Ascending aorta (tissue), 2 donors: ENCODE measurements at regions not wholly inside any gene's neighbourhood (a gene's known extent, or its start where the extent isn't known, plus 50 kb on each side); places are given as distances from the start of the nearest gene placed in this dataset.
"Not testable (repeated sequence)": the region's sequence is repeated elsewhere in the genome, so short reads cannot be mapped to it uniquely, and the experiment has no call there.

Experiments
- DNase-seq, 2 donors: peaks; one replicate each; pipeline ENCODE4 v3.0.0-alpha.2; 2019; ENCODE audit warnings: low spot score in 2 of 2
- H3K27ac ChIP-seq, 2 donors: fragments of 200-600 bp; sonication (generic); one replicate each; pipeline ENCODE4 v1.5.1; 2016 to 2017; ENCODE audit warnings: mild to moderate bottlenecking in 1 of 2
- H3K27me3 ChIP-seq: fragments of 200-600 bp; sonication (generic); one replicate; pipeline ENCODE4 v1.5.1; 2017
- H3K36me3 ChIP-seq, 2 donors: fragments of 200-600 bp; sonication (generic); one replicate each; pipeline ENCODE4 v1.5.1; 2016
- H3K4me1 ChIP-seq, 2 donors: fragments of 200-600 bp; sonication (generic); one replicate each; pipeline ENCODE4 v1.5.1; 2016 to 2017; ENCODE audit warnings: mild to moderate bottlenecking in 1 of 2
- H3K4me3 ChIP-seq, 2 donors: fragments of 200-600 bp; sonication (generic); one replicate each; pipeline ENCODE4 v1.5.1; 2016 to 2017; ENCODE audit warnings: mild to moderate bottlenecking in 1 of 2
- H3K9me3 ChIP-seq, 2 donors: fragments of 200-600 bp; sonication (generic); one replicate each; pipeline ENCODE4 v1.5.1; 2016
- intact Hi-C: fragments of 100-400 bp; cut with DNase I; formaldehyde crosslinking; loops from one replicate; pipeline ENCODE4 v1.15.1; 2023
- TF ChIP-seq, protein P1 (sequence below), 3 experiments: fragments of 200-600 bp in 2 of 3; fragments of 450-650 bp in 1 of 3; sonication (generic) in 2 of 3; IDR thresholded peaks; one replicate each; pipeline ENCODE4 v1.5.1; 2016 to 2019; ENCODE audit warnings: antibody characterized with exemption in 3 of 3, mild to moderate bottlenecking in 1 of 3, moderate library complexity in 1 of 3

DNA sequence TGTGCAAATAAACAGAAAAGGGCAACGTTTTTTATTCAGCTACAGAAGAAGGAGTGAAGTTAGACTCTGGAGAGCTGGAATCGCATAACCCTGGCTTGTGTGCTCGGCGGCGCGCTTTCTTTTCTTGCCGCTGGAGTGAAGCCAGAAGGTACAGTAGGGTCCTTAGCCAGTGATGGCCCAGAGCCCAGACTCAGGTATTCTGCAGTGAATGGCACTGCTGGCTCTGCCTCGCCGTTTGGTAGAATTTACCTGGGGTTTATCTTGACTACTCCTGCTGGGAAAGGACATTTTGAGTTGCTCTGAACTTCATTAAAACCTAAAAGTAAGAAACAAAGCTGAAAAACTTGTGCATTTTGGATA, 56.9 kb upstream of the TIAM2 start:
- intact Hi-C loops = no loop called here
- H3K4me1 ChIP-seq = peaks cover 0 to 3% of the 10 kb centered on the region in 2 donors
- H3K4me3 ChIP-seq = no peak overlapping the region
- H3K36me3 ChIP-seq = no peaks in the 10 kb centered on the region
- TF ChIP-seq, protein P1, sequence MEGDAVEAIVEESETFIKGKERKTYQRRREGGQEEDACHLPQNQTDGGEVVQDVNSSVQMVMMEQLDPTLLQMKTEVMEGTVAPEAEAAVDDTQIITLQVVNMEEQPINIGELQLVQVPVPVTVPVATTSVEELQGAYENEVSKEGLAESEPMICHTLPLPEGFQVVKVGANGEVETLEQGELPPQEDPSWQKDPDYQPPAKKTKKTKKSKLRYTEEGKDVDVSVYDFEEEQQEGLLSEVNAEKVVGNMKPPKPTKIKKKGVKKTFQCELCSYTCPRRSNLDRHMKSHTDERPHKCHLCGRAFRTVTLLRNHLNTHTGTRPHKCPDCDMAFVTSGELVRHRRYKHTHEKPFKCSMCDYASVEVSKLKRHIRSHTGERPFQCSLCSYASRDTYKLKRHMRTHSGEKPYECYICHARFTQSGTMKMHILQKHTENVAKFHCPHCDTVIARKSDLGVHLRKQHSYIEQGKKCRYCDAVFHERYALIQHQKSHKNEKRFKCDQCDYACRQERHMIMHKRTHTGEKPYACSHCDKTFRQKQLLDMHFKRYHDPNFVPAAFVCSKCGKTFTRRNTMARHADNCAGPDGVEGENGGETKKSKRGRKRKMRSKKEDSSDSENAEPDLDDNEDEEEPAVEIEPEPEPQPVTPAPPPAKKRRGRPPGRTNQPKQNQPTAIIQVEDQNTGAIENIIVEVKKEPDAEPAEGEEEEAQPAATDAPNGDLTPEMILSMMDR (IDR thresholded peaks at IDR 0.05) = no peak
- H3K27me3 ChIP-seq = no peaks in the 10 kb centered on the region
- H3K9me3 ChIP-seq = no peaks in the 10 kb centered on the region
- no peak for DNase-seq
- no peak overlapping the region for H3K27ac ChIP-seq

DNA sequence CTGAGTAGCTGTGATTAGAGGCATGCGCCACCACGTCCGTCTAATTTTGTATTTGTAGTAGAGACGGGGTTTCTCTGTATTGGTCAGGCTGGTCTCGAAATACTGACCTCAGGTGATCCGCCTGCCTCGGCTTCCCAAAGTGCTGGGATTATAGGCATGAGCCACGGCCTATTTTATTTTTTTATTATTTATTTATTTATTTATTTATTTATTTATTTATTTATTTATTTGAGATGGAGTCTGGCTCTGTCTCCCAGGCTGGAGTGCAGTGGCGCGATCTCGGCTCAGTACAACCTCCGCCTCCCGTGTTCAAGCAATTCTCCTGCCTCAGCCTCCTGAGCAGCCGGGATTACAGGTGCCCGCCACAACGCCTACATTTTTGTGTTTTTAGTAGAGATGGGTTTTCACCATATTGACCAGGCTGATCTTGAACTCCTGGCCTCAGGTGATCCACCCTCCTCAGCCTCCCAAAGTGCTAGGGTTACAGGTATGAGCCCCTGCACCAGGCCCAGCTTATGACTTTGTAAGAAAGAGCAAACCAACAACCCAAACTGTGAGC, 56.3 kb upstream of the TIAM2 start:
- intact Hi-C loops, H3K36me3 ChIP-seq, H3K9me3 ChIP-seq, H3K27ac ChIP-seq, H3K4me1 ChIP-seq, H3K4me3 ChIP-seq, H3K27me3 ChIP-seq, DNase-seq: not testable (repeated sequence)

DNA sequence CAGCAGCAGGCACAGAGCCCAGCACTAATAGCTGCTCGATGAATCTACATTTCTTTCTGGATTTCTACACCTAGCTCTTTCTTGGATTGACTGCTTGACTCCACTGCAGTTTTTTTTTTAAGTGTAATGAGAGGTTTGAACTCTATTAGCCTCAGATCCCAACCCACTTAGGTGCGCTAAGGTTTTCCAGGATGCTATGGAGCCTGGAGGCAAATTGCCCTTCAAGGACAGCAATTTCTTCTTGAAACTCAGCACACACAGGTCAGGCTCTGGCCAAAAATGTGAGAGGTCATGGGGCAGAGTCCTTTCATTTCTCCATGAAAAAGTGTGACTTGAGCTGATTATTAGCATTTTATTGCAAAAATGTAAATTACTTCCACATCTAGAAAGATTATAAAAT, 52.3 kb upstream of the TIAM2 start:
- H3K4me1 ChIP-seq = peaks cover 0 to 2% of the 10 kb centered on the region in 2 donors
- intact Hi-C loops = no loop called here
- peaks cover 10 to 21% of the 10 kb centered on the region in 2 donors for H3K36me3 ChIP-seq
- H3K4me3 ChIP-seq = no peak overlapping the region
- H3K9me3 ChIP-seq = no peaks in the 10 kb centered on the region
- no peak for DNase-seq
- no peak overlapping the region for H3K27ac ChIP-seq
- TF ChIP-seq, protein P1 (IDR thresholded peaks at IDR 0.05) = no peak
- H3K27me3 ChIP-seq = no peaks in the 10 kb centered on the region

DNA sequence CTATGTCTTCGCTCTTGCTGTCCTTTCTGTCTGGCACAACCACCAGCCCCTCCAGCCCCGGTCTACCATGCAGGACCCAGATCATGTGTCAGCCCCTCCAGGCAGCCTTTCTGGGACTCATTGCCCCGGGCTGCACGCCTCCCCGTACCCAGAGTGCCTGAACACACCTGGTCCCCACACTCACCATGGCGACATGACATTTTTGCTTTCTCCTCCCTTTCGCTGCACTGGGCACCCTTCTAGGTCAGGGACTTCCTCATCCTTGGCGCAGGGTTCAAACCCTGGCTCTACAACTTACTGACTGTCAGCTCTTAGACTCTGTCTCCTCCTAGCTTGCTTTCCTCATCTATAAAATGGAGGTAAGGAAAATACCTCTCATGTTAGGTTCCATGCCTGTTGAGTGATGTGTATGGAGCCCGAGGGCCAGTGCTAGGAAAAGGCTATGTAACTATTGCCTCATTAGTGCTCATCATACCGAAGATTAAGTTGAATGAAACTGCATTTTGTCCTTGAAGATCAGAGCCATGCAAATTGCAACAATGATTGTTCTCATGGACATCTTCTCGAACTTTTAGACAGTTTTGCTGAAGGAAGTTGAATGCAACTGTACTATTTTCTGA, 49.7 kb upstream of the TIAM2 start:
- no peak for DNase-seq
- Histone ChIP-seq H3K4me3 (no peak overlapping the region), H3K36me3 (peaks cover 10 to 21% of the 10 kb centered on the region in 2 donors), H3K27me3 (no peaks in the 10 kb centered on the region), H3K4me1 (no peaks in the 10 kb centered on the region), H3K9me3 (no peaks in the 10 kb centered on the region), H3K27ac (no peak overlapping the region)
- TF ChIP-seq, protein P1 (IDR thresholded peaks at IDR 0.05) = no peak
- intact Hi-C loops = no loop called here
